ENCODE measurements at regions not wholly inside any gene's neighbourhood (a gene's known extent, or its start where the extent isn't known, plus 50 kb on each side); places are given as distances from the start of the nearest gene placed in this dataset.

DNA sequence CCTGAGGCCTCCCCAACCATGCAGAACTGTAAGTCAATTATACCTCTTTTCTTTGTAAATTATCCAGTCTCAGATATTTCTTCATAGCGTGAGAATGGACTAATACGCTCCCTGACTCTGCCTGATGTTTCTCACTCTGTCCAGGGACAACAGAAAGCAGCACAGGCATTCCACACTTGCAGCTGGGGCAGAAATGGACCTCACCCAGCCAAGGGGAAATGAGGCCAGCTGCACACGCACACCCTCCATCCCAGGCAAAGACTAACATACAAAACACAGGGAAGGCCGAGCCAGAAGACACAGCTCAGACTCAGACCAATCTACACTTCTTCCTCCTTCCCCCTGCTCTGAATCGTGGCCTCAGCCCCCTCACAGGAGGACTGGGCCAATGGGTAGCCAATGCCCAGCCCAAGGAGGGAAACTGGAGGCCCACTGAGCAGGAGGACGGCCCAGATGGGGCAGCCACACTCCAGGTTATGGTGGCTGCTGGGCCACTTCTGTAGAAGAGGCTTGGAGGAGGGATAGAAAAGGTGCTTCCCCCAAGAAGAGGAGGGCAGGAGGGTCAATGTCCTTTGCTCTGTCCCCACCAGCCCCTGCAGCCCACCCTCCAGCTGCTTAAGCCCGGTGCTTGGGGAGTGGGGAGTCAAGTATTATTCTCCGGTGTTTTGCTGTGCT, 228.4 kb downstream of the NPHP4 start:
- H3K36me3 Mint-ChIP-seq (ENCODE audit: low read depth): no peaks in the 10 kb centered on the region
- POLR2A ChIA-PET: no interaction called here
- CTCF ChIA-PET: no interaction called here
- DNase-seq: no peak
- H3K27ac Mint-ChIP-seq: no peak overlapping the region
- no peaks in the 10 kb centered on the region for H3K4me1 Mint-ChIP-seq
- H3K4me3 Mint-ChIP-seq: no peak overlapping the region
- H3K9me3 Mint-ChIP-seq: peaks cover 16% of the 10 kb centered on the region
- peaks cover 3% of the 10 kb centered on the region for H3K27me3 Mint-ChIP-seq

DNA sequence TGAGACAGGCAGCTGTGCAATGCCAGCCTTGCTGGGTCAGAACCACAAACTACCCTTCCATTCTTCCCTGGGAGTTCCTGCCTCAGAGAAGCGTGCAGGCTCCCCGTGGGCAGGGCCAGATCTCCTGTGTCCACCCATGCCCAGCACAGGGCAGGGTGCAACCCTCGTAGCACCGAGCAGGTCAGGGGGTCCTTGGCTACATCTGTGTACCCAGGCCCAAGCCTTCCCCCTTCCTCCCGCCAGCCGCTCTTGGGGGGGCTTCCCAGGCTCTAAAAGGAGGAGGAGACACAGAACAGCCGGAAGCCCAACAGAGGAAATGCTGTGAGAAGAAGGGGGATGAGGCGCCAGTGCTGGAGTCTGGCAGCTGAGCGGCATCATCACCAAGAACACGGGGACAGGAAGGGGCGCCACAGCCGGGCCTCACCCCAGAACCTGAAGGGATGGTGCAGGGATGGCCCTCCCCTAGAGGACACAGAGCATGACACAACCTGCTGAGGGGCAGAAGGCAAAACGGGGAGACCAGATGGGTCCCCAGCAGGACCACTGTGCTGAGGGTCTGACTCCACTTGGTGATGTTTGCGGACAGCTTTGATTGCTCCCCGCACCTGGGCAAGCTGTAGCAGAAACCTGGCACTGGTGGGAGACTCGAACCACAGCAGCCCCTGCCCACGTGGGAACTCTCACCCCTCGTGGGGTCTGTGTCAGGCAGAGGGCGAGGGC, 233.2 kb downstream of the NPHP4 start:
- no peak overlapping the region for H3K27ac Mint-ChIP-seq
- H3K36me3 Mint-ChIP-seq (ENCODE audit: low read depth): no peaks in the 10 kb centered on the region
- ChIA-PET CTCF (no interaction called here), POLR2A (no interaction called here)
- H3K4me1 Mint-ChIP-seq: no peaks in the 10 kb centered on the region
- peaks cover 13% of the 10 kb centered on the region for H3K9me3 Mint-ChIP-seq
- H3K4me3 Mint-ChIP-seq: no peak overlapping the region
- no peak for DNase-seq
- peaks cover 3% of the 10 kb centered on the region for H3K27me3 Mint-ChIP-seq

DNA sequence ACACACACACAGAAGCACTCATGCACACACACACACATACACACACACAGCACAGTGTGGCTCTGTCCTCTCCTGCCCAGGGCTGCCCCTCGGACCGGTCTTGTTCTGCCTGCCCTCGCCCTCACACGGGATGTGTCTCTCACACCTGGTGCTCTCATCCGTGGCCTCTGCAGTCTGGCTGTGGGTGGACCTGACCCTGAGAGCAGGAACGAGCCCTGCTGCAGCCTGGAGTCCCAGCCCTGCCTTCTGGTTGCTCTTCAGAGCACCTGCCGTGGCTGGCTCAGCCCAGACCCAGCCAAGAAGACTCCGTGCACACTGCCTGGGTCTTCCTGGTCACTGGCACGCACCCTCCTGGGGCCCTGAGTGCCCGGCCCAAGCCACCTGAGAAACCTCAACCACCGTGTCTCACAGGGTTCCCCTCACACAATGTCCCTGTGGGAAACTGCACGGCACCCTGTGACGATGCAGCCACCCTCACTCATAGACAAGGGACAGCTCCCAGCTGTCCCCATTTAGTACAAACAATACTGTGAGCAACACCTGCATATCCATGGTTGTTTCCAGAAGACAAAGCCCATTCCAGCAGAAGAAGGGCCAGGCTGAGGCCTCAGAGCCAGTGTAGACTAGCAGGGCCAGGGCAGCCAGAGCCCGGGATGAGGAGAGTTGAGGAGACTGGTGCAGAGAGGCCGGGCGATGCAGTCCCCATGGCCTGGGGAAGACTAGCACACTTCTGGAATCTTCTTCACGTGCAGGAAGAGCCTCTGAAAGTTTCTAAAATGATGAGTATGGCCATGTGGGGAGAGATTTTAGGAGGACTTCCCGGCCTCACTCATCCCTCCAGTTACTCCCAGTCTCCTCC, 234.0 kb downstream of the NPHP4 start:
- no peaks in the 10 kb centered on the region for H3K36me3 Mint-ChIP-seq (ENCODE audit: low read depth)
- no peak for DNase-seq
- ChIA-PET CTCF (no interaction called here), POLR2A (no interaction called here)
- H3K9me3 Mint-ChIP-seq: peaks cover 7% of the 10 kb centered on the region
- no peaks in the 10 kb centered on the region for H3K4me1 Mint-ChIP-seq
- H3K27me3 Mint-ChIP-seq: peaks cover 3% of the 10 kb centered on the region
- H3K27ac Mint-ChIP-seq: no peak overlapping the region
- no peak overlapping the region for H3K4me3 Mint-ChIP-seq

DNA sequence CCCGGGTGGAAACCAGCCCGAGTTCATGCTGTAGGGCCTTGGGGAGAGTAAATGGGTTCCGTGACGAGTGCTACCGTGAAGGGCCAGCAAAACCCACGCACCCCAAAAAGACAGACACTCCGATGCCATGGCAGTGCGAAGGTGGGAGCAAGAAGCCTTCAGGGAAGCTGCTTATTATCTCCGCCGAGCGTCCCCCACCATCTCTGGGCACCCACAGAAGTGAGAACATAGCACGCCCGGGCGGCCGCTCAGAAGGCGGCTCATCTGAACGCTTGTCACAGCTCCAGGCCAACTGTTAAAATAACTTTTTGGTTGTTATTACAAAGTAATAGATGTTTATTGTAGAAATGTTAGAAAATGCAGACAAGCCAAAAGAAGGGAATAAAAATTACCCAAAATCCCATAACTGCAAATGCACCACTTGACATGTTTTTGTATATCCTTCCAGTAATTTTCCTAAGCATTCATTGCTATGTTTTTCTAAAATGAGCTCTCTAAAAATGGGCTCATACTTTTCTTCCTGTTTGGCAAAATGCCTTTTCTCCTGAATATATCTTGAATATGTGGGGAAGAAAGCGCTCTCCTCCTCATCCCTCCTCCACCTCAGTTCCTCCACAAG, 234.9 kb downstream of the NPHP4 start:
- Mint-ChIP-seq H3K9me3 (peaks cover 7% of the 10 kb centered on the region), H3K36me3 (ENCODE audit: low read depth) (no peaks in the 10 kb centered on the region), H3K4me3 (no peak overlapping the region), H3K27ac (no peak overlapping the region), H3K27me3 (peaks cover 3% of the 10 kb centered on the region), H3K4me1 (no peaks in the 10 kb centered on the region)
- POLR2A ChIA-PET: no interaction called here
- no peak for DNase-seq
- CTCF ChIA-PET: no interaction called here

DNA sequence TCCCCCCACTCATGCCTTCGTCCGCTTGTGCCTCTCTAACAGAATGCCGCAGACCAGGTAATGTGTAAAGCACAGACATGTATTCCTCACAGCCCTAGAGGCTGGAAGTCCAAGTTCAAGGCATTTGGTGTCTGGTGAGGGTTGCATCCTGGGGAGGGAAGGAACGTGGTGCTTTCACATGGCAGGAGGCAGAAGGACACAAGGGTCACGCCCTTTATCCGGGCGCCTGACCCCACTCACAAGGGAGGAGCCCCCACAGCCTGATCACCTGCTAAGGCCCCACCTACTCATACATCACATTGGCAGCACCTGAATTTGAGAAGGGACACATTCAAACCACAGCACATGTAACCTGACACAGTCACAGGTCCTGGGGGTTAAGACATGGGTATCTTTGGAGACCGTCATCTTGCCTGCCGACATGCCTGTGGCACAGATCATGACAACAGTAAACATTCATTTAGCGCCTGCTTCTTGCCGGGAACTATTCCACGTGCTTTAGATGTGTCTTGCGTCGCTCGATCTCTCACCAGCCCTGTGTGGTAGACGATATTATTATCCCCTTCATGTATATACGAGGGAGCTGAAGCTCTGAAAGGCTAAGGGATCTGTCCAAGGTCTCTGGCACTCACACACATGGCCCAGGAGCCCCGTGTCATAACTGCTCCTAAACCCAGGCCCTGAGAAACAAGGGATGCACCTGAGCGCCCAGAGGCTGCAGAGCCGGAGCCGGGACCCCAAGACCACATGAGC, 235.6 kb downstream of the NPHP4 start:
- Mint-ChIP-seq H3K9me3 (peaks cover 7% of the 10 kb centered on the region), H3K27ac (no peak overlapping the region), H3K36me3 (ENCODE audit: low read depth) (no peaks in the 10 kb centered on the region), H3K27me3 (peaks cover 3% of the 10 kb centered on the region), H3K4me3 (no peak overlapping the region), H3K4me1 (no peaks in the 10 kb centered on the region)
- DNase-seq: no peak
- CTCF ChIA-PET: no interaction called here
- POLR2A ChIA-PET: no interaction called here

DNA sequence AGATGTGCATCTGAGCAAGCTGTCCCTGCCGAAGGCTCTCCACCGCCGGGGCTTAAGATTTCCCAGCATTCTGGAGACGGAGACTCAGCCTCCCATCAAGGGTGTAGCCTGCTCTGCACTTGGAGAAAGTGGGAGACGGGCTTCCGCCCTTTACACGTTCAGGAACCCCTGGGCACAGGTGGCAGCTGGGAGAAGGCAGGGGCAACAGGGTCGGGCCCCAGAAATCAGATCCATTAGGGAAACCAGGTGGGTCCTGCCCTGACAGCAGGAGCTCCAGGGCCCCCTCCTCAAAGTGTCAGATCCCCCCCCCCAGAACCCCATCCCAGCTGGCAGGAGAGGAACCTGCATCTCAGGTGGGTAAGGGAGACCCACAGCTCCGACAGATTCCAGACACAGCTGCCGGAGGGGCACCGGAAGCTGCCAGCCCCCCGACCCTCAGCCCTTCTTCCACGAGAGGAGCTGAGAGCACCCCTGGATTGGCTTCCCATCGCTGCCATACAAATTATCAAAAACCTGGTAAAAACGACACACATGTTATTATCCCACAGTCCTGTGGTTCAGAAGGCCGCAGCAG, 236.6 kb downstream of the NPHP4 start:
- no peak overlapping the region for H3K27ac Mint-ChIP-seq
- DNase-seq: no peak
- ChIA-PET POLR2A (no interaction called here), CTCF (interaction anchor here (0.7 to 1.3 kb wide), 2 partner anchors 9 to 1023 kb away, joined by 3 read pairs; no protein-coding TSS in a partner anchor)
- no peak overlapping the region for H3K4me3 Mint-ChIP-seq
- H3K36me3 Mint-ChIP-seq (ENCODE audit: low read depth): no peaks in the 10 kb centered on the region
- H3K27me3 Mint-ChIP-seq: peaks cover 2% of the 10 kb centered on the region
- H3K4me1 Mint-ChIP-seq: no peaks in the 10 kb centered on the region
- peaks cover 7% of the 10 kb centered on the region for H3K9me3 Mint-ChIP-seq

DNA sequence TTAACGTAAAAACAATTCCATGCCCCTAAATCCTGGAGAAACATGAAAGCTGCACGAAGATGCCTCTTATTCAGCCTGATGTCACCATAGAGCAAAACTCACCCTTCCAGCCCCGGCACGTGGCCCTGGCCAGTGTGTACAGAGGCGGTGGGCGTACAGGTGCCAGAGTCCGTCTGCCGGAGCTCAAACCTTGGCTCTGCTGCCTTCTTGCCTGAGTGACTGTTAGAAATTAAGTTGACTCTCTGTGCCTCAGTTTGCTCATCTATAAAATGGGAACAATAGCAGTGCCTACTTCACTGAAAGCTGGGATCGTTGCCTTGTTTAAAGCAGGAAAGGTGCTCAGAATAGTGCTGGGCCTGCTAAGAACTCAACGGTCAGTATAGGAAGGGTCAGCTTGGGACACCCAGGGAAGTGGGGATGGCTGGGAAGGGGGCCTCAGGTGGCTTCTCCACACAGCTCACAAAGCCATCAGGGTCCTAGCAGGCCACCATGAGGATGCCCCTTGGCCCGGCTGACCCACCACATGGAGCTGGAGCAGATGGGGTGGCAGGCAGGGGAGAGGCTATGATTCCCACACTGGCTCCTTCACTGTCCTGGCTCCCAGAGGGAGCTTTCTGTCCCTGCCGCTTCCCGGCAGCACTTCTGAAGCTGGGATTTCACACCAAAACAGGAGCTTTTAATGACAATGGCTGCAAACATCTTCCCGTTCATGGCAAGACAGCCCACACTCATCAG, 237.2 kb downstream of the NPHP4 start:
- POLR2A ChIA-PET: no interaction called here
- H3K4me3 Mint-ChIP-seq: no peak overlapping the region

DNA sequence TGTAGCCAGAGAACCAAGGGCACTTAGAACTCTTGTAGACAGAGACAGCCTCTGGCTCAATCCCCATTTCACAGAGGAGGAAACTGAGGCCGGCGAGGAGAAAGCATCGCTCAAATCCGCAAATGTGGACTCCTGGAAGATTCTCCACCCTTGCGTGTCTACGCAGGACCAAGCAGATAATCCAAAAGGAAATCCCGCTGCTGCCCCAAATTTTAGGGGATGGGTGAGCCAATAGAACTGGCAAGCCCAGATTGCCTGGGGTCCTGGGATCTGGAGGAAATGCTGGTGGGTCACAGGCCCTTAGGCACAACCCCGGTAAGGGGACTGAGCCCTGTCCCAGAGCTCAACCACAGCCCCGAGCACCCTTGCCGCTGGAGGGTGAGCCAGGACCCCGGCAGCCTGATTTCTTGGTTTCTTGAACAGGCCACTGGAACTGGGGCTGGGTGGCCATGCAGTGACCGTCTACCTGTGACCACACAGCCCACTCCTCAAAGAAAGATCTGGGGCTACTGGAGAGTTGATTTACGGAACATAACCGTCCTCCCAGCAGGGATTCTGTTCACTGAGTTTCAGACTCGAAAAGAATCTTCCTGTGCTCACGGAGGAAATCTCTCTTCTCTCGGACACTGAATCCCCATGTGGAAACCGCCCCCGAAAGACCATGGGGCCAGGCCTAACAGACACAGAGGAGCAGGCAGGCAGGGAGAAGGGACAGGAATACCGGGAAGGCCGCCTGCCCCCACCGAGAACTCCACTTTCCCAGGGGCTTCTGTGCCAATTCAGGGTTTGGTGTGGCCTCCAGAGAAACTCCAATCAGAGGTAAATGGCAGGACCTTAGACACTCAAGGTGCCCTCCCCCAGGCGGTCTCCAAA, 238.4 kb downstream of the NPHP4 start:
- no peaks in the 10 kb centered on the region for H3K27me3 Mint-ChIP-seq
- H3K4me1 Mint-ChIP-seq: no peaks in the 10 kb centered on the region
- H3K9me3 Mint-ChIP-seq: no peaks in the 10 kb centered on the region
- H3K27ac Mint-ChIP-seq: no peak overlapping the region
- CTCF ChIA-PET: no interaction called here
- no peak overlapping the region for H3K4me3 Mint-ChIP-seq
- POLR2A ChIA-PET: no interaction called here
- H3K36me3 Mint-ChIP-seq (ENCODE audit: low read depth): no peaks in the 10 kb centered on the region
- DNase-seq: no peak

More for the DNA sequence above, 237.2 kb downstream of the NPHP4 start:
- H3K27ac Mint-ChIP-seq: no peak overlapping the region
- no peaks in the 10 kb centered on the region for H3K27me3 Mint-ChIP-seq
- no peaks in the 10 kb centered on the region for H3K9me3 Mint-ChIP-seq
- CTCF ChIA-PET: interaction anchor here (0.7 to 1.3 kb wide), 2 partner anchors 9 to 1023 kb away, joined by 3 read pairs; no protein-coding TSS in a partner anchor
- no peaks in the 10 kb centered on the region for H3K36me3 Mint-ChIP-seq (ENCODE audit: low read depth)
- H3K4me1 Mint-ChIP-seq: no peaks in the 10 kb centered on the region
- DNase-seq: no peak

DNA sequence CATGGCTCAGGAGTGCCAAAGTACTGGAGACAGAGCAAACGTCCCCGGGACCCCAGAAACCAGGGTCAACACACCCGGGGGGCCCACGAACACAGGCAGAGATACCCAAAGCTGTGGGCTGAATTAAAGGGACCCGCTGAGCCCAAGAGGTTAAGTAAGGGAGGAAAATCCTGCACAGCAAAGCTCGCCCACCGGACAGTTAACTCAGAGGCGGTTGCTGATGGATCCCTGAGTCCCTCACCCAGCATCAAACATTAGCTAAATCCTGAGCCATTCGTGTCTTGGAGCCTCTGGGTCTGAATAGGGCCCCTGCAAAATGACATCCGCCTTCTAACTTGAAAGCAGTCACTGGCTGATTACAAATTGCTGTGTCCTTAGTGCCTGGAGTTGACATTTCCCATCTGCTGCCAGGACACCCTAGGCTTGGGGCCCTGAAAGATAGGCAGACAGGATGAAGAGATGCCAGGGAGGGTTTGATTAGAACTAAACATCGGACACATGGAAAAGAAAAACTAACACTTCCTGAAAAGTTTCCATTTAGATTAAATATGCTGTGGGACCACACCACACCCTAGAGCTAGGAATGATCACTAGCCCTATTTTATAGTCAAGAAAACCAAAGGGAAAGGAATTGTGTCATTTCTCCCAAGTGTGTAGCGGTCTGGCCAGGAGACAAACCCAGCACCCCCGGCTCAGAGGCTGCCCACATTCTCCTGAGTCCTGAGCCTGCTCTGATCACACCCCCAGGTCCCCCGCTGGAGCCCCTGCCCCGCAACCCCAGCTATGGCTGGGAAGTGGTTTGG, 239.3 kb downstream of the NPHP4 start:
- Mint-ChIP-seq H3K4me3 (no peak overlapping the region), H3K27ac (no peak overlapping the region), H3K9me3 (no peaks in the 10 kb centered on the region), H3K36me3 (ENCODE audit: low read depth) (no peaks in the 10 kb centered on the region), H3K4me1 (no peaks in the 10 kb centered on the region), H3K27me3 (no peaks in the 10 kb centered on the region)
- CTCF ChIA-PET: no interaction called here
- no peak for DNase-seq
- POLR2A ChIA-PET: no interaction called here

DNA sequence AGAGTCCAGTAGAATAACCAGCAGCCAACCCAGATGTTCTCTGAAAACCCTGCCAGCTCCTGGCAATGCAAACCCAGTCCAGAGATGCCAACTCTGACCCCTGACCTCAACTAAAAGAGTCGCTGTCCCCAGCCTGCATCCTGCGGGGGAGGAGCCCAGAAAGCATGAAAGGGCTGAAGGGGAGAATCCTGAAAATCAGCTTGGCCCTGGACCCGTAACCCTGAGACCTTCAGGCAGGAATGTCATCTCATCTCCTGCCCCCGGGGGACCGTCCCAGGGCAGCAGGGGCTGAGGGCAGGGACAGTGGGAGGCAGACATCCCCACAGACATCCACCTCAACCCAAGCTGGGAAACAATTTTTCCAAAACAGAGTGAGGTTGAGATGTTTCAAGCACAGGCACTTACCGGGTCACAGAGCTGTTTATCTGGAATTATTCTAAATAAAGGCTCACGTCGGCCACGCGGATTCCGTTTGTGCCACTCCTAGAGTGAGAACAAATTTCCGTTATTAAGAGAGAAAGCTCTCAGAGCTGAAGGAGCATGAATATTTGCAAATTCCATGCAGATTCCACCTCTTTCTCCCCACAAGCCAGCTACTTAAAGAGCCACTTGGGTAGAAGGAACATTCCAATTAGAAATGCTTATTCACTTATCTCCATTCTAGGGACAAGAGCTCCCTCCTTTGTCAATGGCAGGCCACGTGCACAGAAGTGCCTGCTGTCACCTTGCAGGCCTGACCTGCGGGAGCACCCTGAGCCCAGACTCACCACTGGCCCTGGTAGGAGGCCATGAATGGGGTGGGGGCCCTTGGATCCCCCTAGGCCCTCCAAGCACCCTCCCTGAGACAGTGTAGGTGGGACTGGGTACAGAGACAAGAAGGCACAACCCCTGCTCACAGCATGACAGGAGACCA, 240.1 kb downstream of the NPHP4 start:
- Mint-ChIP-seq H3K27ac (no peak overlapping the region), H3K4me1 (no peaks in the 10 kb centered on the region), H3K9me3 (no peaks in the 10 kb centered on the region), H3K36me3 (ENCODE audit: low read depth) (no peaks in the 10 kb centered on the region), H3K27me3 (no peaks in the 10 kb centered on the region), H3K4me3 (no peak overlapping the region)
- ChIA-PET CTCF (interaction anchor here (1.2 kb wide), 1 partner anchor 9 kb away, joined by 3 read pairs; no protein-coding TSS in a partner anchor), POLR2A (no interaction called here)
- DNase-seq: no peak
